ENCODE measurements at regions not wholly inside any gene's neighbourhood (a gene's known extent, or its start where the extent isn't known, plus 50 kb on each side); places are given as distances from the start of the nearest gene placed in this dataset.

- DNase-seq, result no peak
These were observed 251.5 kb downstream of the TFCP2L1 start for GRCh38 chr2:121033461-121033996.

GRCh38 chr2:121034551-121034950 is 250.5 kb downstream of the TFCP2L1 start:
- no peak for DNase-seq

GRCh38 chr2:121036226-121036692 is 248.7 kb downstream of the TFCP2L1 start:
- DNase-seq, result no peak

GRCh38 chr2:121037480-121037879 is 247.5 kb downstream of the TFCP2L1 start:
- no peak for DNase-seq

GRCh38 chr2:121038031-121038430 is 247.0 kb downstream of the TFCP2L1 start:
- DNase-seq, result no peak

GRCh38 chr2:121038431-121038830 is 246.6 kb downstream of the TFCP2L1 start:
- no peak for DNase-seq

- no peak for DNase-seq
These were observed 245.9 kb downstream of the TFCP2L1 start for GRCh38 chr2:121038891-121039616.

GRCh38 chr2:121039679-121040078 is 245.3 kb downstream of the TFCP2L1 start:
- no peak for DNase-seq

GRCh38 chr2:121041516-121041915 is 243.5 kb downstream of the TFCP2L1 start:
- DNase-seq, result no peak

- DNase-seq, result no peak
These were observed 241.8 kb downstream of the TFCP2L1 start for GRCh38 chr2:121043061-121043826.

GRCh38 chr2:121043827-121044222 is 241.2 kb downstream of the TFCP2L1 start:
- no peak for DNase-seq

- DNase-seq, result no peak
These were observed 240.6 kb downstream of the TFCP2L1 start for GRCh38 chr2:121044412-121044811.

GRCh38 chr2:121045245-121045644 is 239.8 kb downstream of the TFCP2L1 start:
- DNase-seq, result no peak

GRCh38 chr2:121046335-121046734 is 238.7 kb downstream of the TFCP2L1 start:
- DNase-seq, result no peak

- no peak for DNase-seq
These were observed 237.6 kb downstream of the TFCP2L1 start for GRCh38 chr2:121047383-121047782.

- DNase-seq, result no peak
These were observed 235.9 kb downstream of the TFCP2L1 start for GRCh38 chr2:121049131-121049530.

- no peak for DNase-seq
These were observed 234.9 kb downstream of the TFCP2L1 start for GRCh38 chr2:121049950-121050585.

- no peak for DNase-seq
These were observed 233.7 kb downstream of the TFCP2L1 start for GRCh38 chr2:121051311-121051710.

GRCh38 chr2:121052023-121052422 is 233.0 kb downstream of the TFCP2L1 start:
- DNase-seq, result no peak

- DNase-seq, result no peak
These were observed 232.5 kb downstream of the TFCP2L1 start for GRCh38 chr2:121052521-121052920.

GRCh38 chr2:121055088-121055487 is 229.9 kb downstream of the TFCP2L1 start:
- no peak for DNase-seq

GRCh38 chr2:121055501-121055900 is 229.5 kb downstream of the TFCP2L1 start:
- no peak for DNase-seq

- no peak for DNase-seq
These were observed 226.0 kb downstream of the TFCP2L1 start for GRCh38 chr2:121058852-121059558.

All from HCEC 1CT (cell line).